HG02571 (cell line): ENCODE measurements at regions not wholly inside any gene's neighbourhood (a gene's known extent, or its start where the extent isn't known, plus 50 kb on each side); places are given as distances from the start of the nearest gene placed in this dataset.
A peak's percentile ranks its signal among the peaks of the same experiment; 100 is the strongest.
"Not testable (repeated sequence)": the region's sequence is repeated elsewhere in the genome, so short reads cannot be mapped to it uniquely, and the experiment has no call there.

Experiments used
- ATAC-seq: cut with Tn5 transposase; IDR thresholded peaks from one replicate; pipeline ENCODE4 v1.9.1; 2021; ENCODE audit warnings: mild to moderate bottlenecking, moderate library complexity; ENCODE audit not compliant: unreplicated experiment

DNA sequence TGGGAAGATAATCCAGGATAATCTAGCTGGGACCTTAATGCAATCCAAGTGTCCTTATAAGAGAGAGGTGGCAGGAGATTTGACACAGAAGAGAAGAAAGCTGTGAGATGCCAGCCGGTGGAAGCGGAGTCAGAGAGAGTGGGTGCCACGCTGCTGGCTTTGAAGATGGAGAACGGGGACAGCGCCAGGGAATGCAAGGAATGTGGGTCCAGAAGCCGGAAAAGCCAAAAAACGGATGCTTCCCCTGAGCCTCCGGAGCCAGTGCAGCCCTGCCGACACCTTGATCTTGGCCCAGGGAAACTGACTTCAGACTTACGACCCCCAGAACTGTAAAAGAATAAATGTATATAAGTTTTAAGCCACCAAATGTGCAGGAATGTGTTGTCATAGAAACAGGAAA lies 152.6 kb downstream of the ZNF281 start:
- no peak for ATAC-seq

DNA sequence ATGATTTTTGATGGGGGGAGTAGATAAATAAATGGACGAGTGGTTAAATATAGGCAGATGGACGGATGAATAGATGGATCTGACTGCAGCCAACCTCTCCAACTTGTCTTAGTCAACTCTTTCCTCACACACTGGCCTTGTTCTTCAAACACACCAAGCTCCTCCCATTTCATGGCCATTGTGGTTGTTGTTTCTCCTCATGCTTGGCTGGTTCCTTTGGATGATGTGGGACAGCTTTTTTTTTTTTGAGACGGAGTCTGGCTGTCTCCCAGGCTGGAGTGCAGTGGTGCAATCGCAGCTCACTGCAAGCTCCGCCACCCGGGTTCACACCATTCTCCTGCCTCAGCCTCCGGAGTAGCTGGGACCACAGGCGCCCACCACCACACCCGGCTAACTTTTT lies 155.2 kb downstream of the ZNF281 start:
- ATAC-seq = not testable (repeated sequence)

DNA sequence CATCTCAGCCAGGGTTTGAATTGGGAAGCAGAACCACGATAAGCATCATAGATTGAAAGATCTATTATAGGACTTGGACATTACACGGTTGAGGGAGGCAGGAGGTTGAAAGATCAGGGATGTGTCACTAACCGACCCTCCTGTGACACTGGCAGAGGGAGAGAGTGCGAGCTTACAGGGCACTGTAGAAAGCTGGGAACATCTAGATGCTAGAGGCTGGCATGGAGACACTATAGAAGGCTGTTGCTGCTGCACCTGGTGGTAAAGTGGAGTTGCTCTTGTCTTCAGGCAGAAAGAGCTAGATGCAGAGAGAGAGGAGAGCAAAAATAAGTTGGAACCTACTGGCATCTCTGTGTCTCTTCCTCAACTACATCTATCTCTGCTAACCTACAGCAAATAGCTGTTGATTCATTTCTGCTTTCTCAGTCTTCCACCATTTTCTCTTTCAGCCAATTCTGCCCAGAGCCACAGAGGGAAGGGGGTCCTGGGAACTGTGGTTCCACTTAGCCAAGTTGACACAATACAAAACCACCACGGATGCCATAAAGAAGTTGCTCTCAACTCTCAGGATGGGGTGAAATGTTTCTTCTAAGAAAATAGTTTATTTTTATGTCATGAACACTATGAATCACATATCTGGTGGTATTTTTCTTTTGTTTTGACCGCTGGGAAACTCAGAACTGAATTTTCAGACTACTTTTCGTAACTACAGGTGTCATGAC lies 155.9 kb downstream of the ZNF281 start:
- peak; percentile 45 for ATAC-seq

DNA sequence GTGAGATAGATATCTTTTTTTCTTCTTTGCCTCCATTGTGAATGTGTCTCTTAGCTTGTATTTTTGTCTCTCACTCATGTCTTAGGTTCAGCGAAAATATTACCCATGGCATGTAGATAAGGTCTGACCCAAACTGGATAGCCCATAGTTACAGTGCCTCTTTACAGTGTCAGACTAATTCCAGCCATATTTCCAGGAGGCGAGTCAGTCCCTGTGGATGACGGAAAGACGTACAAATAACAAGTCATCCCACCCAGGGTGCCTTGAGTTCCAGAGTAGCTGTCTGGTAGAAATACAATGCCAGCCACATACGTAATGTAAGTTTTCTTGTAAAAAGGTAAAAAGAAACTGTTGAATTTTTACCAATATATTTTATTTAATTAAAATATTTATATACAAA lies 157.3 kb downstream of the ZNF281 start:
- no peak for ATAC-seq

DNA sequence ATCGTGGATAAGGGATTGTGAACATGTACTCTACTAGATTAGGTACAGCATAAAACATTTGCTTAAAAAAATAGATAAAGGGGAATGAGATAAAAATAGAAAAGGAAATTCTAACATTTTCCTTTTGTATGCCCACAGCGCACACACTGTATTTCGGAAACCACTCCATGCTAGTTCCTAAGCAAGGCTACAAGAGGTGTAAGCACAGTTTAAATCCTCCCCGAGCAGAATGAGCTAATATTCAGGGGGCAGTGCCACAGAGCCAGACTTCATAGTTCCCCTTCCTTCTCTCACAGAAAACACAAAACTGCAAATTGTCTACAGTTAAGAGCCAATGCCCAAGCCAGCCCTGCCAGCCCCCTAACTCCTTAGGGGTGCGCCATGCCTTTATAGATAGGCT lies 159.4 kb downstream of the ZNF281 start:
- ATAC-seq = no peak

DNA sequence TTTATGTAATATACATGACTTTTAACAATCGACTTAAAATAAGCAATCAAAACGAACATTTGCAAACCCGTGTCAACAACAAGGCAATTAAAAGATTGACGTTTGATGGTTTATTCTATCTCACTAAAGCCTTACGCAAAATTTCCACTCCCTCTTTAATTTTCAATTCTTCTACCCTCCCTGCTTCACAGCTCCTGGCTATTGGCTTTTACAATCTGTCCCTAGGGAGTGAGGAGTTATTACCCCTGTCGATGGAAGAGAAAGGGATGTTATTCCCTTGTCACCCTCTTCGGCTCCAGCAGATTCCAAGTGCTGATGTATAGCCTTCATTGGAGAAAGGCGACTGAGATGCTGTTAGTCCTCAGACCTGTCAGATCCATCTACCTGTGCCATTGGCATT lies 161.3 kb downstream of the ZNF281 start:
- no peak for ATAC-seq

DNA sequence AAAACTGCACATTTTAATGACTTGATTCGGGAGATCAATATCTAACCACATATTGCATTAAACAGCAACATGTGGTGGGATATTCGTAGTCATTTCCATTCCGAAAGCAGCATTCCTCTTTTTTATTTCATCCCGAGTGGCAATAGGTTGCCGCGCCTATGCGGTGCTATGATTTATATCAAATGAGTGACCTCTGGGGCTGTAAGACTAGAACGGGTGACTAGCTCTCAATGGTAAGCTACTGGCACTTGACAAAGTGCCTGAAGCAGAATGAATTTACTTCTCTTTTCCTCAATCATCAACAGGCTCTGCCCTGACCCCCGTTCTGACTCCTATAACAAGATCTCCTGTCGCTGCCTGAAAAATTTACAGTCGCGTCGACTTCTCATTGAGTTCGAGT lies 162.3 kb downstream of the ZNF281 start:
- no peak for ATAC-seq

DNA sequence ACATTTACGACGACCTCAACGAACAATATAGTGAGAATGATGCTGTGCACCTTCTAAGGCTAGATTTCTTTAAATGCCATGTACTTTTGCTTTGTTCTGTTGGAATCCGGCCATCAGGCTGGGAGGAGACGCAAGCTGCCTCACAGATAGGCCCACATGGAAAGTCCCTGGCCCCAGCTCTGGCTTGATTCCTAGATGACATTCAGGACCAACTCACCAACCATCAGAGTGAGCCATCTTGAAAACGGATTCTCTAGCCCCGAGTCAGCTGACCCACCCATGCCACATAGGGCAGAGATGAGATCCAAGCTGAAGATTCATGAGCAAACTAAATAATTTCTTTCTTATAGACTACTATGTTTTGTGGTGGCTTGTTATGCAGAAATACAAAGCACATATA lies 164.4 kb downstream of the ZNF281 start:
- ATAC-seq = no peak

DNA sequence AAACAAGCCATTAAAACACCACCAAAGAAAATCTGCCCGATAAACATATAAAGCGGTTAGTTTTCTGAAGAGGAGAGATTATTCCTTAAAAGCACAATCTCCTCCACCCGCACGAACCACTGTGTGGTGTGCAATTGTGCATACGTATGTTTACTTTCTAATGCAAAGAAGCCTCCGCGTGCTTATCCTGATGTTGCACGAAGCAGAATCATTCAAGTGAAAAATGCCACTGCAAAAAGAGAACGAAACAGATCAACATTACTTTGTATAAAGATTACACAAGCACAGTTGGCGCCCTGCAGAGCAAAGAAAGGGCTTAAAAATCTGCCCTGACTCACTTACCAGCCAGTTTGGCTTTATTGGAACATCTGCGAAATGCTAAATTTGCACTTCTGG lies 166.8 kb downstream of the ZNF281 start:
- no peak for ATAC-seq

DNA sequence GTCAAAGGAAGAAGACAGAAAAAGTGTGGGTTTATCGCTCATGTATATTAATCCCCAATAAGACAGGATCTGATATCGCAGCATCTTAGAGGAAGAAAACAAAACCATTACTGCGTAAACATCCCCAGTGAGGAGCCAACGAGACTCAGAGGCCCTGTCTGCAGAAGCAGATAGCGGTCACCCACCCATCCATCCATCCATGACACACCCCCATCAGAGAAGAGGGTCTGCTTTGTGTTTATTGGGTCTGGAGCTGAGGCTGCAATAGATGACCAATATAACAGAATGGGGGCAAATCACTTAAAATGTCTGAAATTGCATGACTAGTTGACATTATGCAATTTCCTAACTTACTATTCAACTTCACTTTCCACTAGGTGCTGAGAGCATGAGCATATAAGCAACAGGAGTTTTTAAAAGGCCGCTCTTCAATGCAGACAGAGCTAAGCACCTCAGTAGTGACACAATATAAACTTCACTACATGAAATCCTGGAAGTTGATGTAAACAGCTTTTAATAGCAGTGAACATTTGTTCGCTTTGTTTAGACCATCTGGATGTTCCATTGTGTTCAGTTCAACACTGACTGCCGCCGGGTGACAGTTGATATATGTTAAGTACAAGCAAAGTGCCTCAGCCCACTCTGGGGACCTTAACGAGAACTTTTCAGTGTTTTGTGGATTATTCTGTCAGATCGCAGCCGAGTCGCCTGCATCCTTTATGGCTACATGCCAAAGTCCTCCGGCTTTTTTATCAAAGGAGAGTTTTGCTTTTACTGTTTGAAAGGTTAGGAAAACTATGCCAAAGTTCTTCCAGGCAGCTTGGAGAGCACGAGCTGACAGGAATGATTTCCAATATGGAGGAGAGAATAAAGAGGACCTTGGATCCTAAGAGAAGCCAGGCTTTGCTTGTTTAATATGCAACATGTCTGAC lies 167.5 kb downstream of the ZNF281 start:
- ATAC-seq = no peak

DNA sequence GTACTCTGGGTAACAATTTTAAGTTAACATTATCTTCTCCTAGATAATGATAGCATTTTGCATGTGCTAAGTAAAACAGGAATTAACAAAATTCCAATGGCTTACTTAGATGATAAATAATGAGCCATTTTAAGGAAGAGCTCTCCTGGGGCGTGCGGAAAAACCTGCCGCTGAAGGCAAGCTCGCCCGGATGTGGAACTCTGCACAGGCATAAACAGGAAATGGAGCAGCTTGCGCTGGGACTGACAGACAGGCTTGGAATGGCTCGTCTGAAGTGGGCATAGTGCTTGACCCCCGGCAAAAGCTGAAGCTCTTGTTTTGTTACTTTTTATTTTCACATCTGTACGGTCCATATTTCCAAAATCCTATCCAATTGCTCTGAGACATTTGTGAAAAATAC lies 169.2 kb downstream of the ZNF281 start:
- no peak for ATAC-seq

DNA sequence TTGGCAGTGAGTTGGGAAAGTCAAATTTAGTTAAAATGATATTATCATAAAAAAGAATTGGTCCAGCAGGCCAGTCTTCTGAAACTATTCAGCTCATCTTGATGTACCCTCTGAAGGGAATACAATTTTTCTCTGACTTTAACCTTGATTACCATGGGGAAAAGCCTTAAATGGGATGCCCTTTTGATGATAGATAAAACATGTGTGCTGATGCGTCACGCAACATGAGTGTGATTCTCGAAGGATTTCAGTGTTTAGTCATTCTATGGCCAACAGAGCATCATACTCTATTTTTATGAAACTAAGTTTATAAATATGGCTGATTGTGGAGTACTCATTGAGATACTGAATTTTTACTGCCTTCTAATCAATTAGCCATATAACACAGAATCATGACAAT lies 171.5 kb downstream of the ZNF281 start:
- ATAC-seq = no peak

DNA sequence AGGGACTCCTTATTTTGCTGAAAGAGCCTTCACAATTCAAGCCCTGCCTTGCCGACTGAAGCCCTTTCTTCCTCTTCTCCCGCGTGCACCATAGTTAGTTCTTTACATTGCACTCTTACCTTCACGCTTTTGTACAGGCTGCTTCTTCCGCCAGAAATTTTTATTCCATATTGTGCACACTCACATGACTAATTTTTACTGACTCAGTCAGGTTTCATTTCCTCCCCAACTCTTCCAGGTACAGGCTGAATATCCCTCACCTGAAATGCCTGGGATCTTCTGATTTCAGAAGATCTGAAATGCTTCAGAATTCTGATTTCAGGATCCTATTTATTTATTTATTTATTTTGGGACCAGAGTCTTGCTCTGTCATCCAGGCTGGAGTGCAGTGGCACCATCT lies 172.8 kb downstream of the ZNF281 start:
- ATAC-seq = no peak

DNA sequence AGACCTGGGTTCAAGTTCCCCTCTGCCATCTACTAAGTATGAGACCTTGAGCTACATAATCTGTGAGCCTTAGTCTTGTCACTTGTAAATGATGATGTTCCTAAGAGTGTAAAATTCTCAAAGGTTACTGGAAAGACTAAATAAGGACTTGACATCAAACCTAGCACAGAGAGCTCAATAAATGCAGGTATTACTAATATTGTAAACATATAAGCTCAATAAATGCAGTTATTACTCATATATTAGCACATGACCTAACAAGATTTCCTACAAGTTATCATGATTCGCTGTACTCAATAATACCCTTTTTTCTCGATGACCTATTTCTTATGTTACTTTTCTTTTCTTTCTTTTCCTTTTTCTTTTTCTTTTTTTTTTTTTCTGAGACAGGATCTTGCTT lies 174.9 kb downstream of the ZNF281 start:
- ATAC-seq = no peak

DNA sequence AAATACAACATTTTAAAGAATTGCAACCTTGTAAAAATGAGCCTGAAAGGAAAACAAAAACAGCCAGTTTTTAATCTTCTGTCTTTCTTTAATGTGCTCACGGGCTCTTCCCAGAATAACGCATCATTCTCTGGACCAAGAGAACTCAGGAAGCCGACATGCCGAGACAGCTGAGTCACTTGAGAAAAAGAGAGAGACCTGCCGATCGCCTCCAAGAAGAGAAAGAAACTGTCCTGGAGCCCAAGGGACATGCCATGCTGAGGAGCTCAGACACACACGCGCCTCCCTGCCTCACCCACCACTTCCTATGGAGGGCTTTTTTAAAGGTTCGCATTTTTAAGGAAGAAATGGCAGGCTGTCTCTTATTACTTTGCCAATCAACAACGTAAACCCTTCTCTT lies 176.4 kb downstream of the ZNF281 start:
- no peak for ATAC-seq

DNA sequence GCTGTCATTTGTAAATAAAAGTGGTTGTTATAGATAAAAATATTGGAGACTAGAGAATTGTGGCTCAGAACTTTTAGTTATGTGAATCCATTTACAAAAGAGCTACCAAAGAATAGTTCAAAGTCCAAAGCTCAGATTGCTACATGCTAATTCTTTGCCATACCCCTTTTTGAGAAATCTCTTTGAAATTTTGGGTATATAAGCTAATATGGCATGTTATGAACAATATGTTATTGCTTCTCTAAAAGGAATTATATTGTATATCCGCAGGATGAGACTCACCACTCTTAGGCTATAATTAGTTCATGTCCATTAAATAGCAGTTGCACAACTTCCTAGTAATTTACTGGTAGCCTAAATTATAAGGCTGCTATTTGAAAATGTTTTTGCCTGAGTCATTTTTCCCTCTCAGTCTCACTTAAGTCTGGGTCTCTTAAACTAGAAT lies 178.0 kb downstream of the ZNF281 start:
- no peak for ATAC-seq

DNA sequence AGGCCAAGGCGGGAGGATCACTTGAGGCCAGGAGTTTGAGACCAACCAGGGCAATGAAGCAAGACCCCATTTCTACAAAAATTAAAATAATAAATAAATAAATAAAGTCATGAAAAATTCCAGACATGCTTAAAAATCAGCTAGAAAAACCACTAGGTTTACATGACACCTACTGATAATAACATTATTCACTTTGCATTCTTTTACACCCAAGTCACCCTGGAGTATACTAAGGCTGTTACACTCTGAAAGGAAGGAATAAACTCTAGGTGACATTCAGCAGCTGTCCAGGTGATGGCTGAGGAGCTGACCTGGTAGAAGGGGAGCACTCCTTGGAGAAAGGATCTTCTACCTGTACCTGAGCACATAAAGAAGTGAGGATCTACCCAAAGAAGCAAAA lies 179.2 kb downstream of the ZNF281 start:
- ATAC-seq = no peak

DNA sequence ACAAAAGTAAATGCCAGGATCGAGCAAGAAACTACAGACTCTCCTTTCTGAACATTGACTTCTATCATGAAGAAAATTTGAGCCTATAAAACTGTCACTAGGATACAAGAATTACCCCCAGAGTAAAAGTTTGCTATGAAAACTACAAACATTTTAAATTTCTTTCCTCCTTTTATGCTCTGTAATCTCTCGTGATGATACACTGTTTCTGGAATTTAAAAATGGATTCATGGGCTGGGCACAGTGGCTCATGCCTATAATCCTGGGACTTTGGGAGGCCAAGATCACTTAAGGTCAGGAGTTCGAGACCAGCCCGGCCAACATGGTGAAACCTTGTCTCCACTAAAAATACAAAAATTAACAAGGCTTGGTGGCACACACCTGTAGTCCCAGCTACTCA lies 181.3 kb downstream of the ZNF281 start:
- ATAC-seq = no peak

DNA sequence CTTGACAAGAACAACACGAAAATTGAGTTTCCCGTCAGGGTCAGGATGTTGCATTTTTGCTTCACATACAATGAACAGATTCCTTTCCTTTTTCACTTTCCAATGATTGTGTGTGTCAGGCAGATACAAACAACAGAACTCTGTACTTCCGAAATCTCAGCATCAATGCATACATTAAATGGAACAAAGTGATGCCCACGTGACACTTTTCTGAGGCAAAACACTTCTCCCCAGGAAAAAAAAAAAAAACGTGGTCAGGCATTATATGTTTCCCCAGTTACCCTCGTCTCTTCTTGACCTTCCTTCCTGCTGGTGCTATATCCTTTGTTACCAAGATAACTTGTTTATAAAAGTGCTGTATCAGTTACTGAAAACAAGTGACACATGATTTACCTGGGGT lies 181.8 kb downstream of the ZNF281 start:
- no peak for ATAC-seq
